ENCODE measurements at regions not wholly inside any gene's neighbourhood (a gene's known extent, or its start where the extent isn't known, plus 50 kb on each side); places are given as distances from the start of the nearest gene placed in this dataset.

- TF ChIP-seq, protein P1, sequence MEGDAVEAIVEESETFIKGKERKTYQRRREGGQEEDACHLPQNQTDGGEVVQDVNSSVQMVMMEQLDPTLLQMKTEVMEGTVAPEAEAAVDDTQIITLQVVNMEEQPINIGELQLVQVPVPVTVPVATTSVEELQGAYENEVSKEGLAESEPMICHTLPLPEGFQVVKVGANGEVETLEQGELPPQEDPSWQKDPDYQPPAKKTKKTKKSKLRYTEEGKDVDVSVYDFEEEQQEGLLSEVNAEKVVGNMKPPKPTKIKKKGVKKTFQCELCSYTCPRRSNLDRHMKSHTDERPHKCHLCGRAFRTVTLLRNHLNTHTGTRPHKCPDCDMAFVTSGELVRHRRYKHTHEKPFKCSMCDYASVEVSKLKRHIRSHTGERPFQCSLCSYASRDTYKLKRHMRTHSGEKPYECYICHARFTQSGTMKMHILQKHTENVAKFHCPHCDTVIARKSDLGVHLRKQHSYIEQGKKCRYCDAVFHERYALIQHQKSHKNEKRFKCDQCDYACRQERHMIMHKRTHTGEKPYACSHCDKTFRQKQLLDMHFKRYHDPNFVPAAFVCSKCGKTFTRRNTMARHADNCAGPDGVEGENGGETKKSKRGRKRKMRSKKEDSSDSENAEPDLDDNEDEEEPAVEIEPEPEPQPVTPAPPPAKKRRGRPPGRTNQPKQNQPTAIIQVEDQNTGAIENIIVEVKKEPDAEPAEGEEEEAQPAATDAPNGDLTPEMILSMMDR (IDR thresholded peaks at IDR 0.05; ENCODE audit: insufficient read depth, low read length, severe bottlenecking), result no peak
- Histone ChIP-seq H3K36me3 (ENCODE audit: control insufficient read depth, insufficient read depth, low read length) (no peaks in the 10 kb centered on the region), H3K27me3 (ENCODE audit: control insufficient read depth, insufficient read depth, low read length) (no peaks in the 10 kb centered on the region), H3K4me3 (ENCODE audit: low read depth, low read length) (no peak overlapping the region)
- no peak for FAIRE-seq
- DNase-seq (ENCODE audit: low read depth), result no peak
These were observed 174.6 kb upstream of the SVIL start for GRCh38 chr10:29809383-29809782.

DNA sequence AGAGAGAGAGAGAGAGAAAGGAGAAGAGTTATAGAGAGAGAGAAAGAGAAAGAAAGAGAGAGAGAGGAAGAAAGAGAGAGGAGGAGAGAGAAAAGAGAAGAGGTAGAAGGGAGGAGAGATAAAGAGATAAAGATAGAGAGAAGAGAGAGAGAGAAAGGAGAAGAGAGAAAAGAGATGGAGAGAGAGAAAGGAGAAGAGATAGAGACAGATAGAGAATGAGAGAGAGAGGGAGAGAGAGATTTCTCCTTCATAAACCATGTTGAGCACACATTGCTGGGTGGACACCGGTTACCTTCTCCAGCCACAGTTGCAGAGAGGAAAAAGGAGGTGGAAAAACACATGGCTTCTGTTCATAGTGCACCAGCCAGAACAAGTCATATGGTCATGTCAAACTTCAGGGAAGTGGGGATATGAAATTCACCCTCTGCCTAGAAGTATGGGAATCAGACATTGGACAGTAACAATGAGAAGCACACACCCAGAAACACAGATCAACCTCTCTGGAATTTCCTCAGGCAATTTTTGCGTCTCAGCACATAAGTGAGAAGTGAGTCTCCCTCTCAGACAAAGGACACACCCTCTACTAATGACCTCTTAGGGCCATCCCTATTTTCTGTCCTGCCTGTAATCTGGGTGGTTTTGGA lies 172.5 kb upstream of the SVIL start:
- Histone ChIP-seq H3K27me3 (ENCODE audit: control insufficient read depth, insufficient read depth, low read length) (no peaks in the 10 kb centered on the region), H3K36me3 (ENCODE audit: control insufficient read depth, insufficient read depth, low read length) (no peaks in the 10 kb centered on the region), H3K4me3 (ENCODE audit: low read depth, low read length) (no peak overlapping the region)
- TF ChIP-seq, protein P1 (IDR thresholded peaks at IDR 0.05; ENCODE audit: insufficient read depth, low read length, severe bottlenecking), result no peak
- peak; percentile 98 for DNase-seq (ENCODE audit: low read depth)
- FAIRE-seq, result peak; percentile 47

DNA sequence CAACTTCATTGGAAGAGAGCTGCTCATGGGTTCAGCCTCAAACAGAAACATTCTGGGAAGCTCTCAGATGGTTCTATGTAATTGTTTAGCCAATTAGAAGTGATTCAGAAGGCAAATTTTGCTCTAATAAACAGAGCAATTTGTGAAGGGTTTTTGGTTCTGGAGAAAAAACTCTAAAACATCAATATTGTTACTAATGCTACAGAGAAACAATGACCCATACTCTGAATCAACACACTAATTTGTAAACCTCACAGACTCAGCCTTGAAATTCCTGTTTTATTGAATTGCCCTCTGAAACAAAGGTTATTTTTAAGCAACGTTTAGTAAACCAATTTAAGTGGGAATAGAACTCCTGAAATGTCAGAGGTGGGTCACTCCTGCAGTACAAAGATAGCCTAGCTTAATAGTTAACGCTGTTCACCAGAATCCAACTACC lies 171.6 kb upstream of the SVIL start:
- FAIRE-seq, result no peak
- no peak overlapping the region for H3K4me3 ChIP-seq (ENCODE audit: low read depth, low read length)
- H3K27me3 ChIP-seq (ENCODE audit: control insufficient read depth, insufficient read depth, low read length), result no peaks in the 10 kb centered on the region
- DNase-seq (ENCODE audit: low read depth), result peak; percentile 54
- TF ChIP-seq, protein P1 (IDR thresholded peaks at IDR 0.05; ENCODE audit: insufficient read depth, low read length, severe bottlenecking), result no peak
- H3K36me3 ChIP-seq (ENCODE audit: control insufficient read depth, insufficient read depth, low read length), result no peaks in the 10 kb centered on the region

- FAIRE-seq, result no peak
- no peaks in the 10 kb centered on the region for H3K27me3 ChIP-seq (ENCODE audit: control insufficient read depth, insufficient read depth, low read length)
- TF ChIP-seq, protein P1 (IDR thresholded peaks at IDR 0.05; ENCODE audit: insufficient read depth, low read length, severe bottlenecking), result no peak
- DNase-seq (ENCODE audit: low read depth), result no peak
- no peaks in the 10 kb centered on the region for H3K36me3 ChIP-seq (ENCODE audit: control insufficient read depth, insufficient read depth, low read length)
- no peak overlapping the region for H3K4me3 ChIP-seq (ENCODE audit: low read depth, low read length)
These were observed 170.5 kb upstream of the SVIL start for GRCh38 chr10:29805134-29805723.

GRCh38 chr10:29804025-29804852 lies 169.5 kb upstream of the SVIL start:
- DNase-seq (ENCODE audit: low read depth) (peak; percentile 94), FAIRE-seq (no peak)
- Histone ChIP-seq H3K27me3 (ENCODE audit: control insufficient read depth, insufficient read depth, low read length) (no peaks in the 10 kb centered on the region), H3K36me3 (ENCODE audit: control insufficient read depth, insufficient read depth, low read length) (no peaks in the 10 kb centered on the region), H3K4me3 (ENCODE audit: low read depth, low read length) (no peak overlapping the region)
- TF ChIP-seq, protein P1 (IDR thresholded peaks at IDR 0.05; ENCODE audit: insufficient read depth, low read length, severe bottlenecking), result no peak
